Natural killer cell (primary cell): ENCODE measurements at regions not wholly inside any gene's neighbourhood (a gene's known extent, or its start where the extent isn't known, plus 50 kb on each side); places are given as distances from the start of the nearest gene placed in this dataset.

Experiments
- ATAC-seq, 3 donors: fragments of 150-1000 bp in 2 of 3; fragments of 200-7000 bp in 1 of 3; cut with Tn5 transposase; 1 replicate in 1 of 3; 2 replicates in 2 of 3; pipeline ENCODE4 v1.10.0; 2021; ENCODE audit warnings: mild to moderate bottlenecking in 2 of 3, moderate library complexity in 2 of 3
- DNase-seq, 2 donors: peaks; one replicate each; pipeline versions ENCODE4 v3.0.0 to v3.0.0-alpha.2; 2013 to 2021; ENCODE audit warnings: mixed read lengths in 1 of 2
- H3K27ac ChIP-seq: one replicate; pipeline ENCODE4 v1.5.1; 2013; ENCODE audit warnings: mild to moderate bottlenecking, low read length
- H3K27me3 ChIP-seq: one replicate; pipeline ENCODE4 v1.6.1; 2013; ENCODE audit warnings: low read length; ENCODE audit not compliant: control insufficient read depth, insufficient read depth
- H3K36me3 ChIP-seq: one replicate; pipeline ENCODE4 v1.6.1; 2013; ENCODE audit warnings: low read length; ENCODE audit not compliant: control insufficient read depth, insufficient read depth
- H3K4me1 ChIP-seq: one replicate; pipeline ENCODE4 v1.6.1; 2013; ENCODE audit warnings: low read length; ENCODE audit not compliant: control insufficient read depth, insufficient read depth
- H3K4me3 ChIP-seq: one replicate; pipeline ENCODE4 v1.5.1; 2013; ENCODE audit warnings: low read length
- H3K9me3 ChIP-seq: one replicate; pipeline ENCODE4 v1.6.1; 2013; ENCODE audit warnings: low read length; ENCODE audit not compliant: control insufficient read depth, insufficient read depth
- H3K27ac Mint-ChIP-seq, 2 donors: one replicate each; pipeline ENCODE4 v1.8.0; 2022; ENCODE audit warnings: mild to moderate bottlenecking in 2 of 2, mixed read lengths in 2 of 2, moderate library complexity in 1 of 2
- H3K27me3 Mint-ChIP-seq, 2 donors: one replicate each; pipeline ENCODE4 v1.8.0; 2022; ENCODE audit warnings: low read depth in 2 of 2, mixed read lengths in 2 of 2
- H3K36me3 Mint-ChIP-seq: one replicate; pipeline ENCODE4 v1.8.0; 2022; ENCODE audit warnings: mixed read lengths
- H3K4me1 Mint-ChIP-seq, 2 donors: one replicate each; pipeline ENCODE4 v1.8.0; 2022; ENCODE audit warnings: mixed read lengths in 2 of 2
- H3K4me3 Mint-ChIP-seq: one replicate; pipeline ENCODE4 v1.8.0; 2022; ENCODE audit warnings: mild to moderate bottlenecking, moderate library complexity, mixed read lengths
- H3K9me3 Mint-ChIP-seq, 2 donors: one replicate each; pipeline ENCODE4 v1.8.0; 2022; ENCODE audit warnings: mixed read lengths in 2 of 2
- CTCF ChIP-seq: fragments of 200-600 bp; IDR thresholded peaks from one replicate; pipeline ENCODE4 v1.8.0; 2022; ENCODE audit warnings: antibody characterized with exemption
- WGBS: methylation state at CpG from one replicate; pipeline ENCODE4 v1.1.7; 2013; ENCODE audit warnings: missing lambda C conversion rate; ENCODE audit not compliant: insufficient coverage; 5-methylcytosine and 5-hydroxymethylcytosine counted together
- intact Hi-C: fragments of 100-400 bp; cut with micrococcal nuclease; formaldehyde crosslinking; loops from one replicate; pipeline ENCODE4 v1.14.2; 2022

- no peak overlapping the region for H3K27ac Mint-ChIP-seq
- H3K9me3 Mint-ChIP-seq = no peaks in the 10 kb centered on the region
- no peaks in the 10 kb centered on the region for H3K36me3 Mint-ChIP-seq
- no peaks in the 10 kb centered on the region for H3K4me1 Mint-ChIP-seq
- Histone ChIP-seq H3K4me3 (no peak overlapping the region), H3K27ac (no peak overlapping the region), H3K27me3 (no peaks in the 10 kb centered on the region), H3K9me3 (no peaks in the 10 kb centered on the region), H3K4me1 (peaks cover 4% of the 10 kb centered on the region), H3K36me3 (no peaks in the 10 kb centered on the region)
- H3K4me3 Mint-ChIP-seq = no peak overlapping the region
- no peak for TF ChIP-seq CTCF
- H3K27me3 Mint-ChIP-seq = peaks cover 5 to 10% of the 10 kb centered on the region in 2 donors
- ATAC-seq = no peak
- intact Hi-C loops = no loop called here
- WGBS = 100% methylated on average over 2 of the region's 4 CpGs
- DNase-seq = no peak
These were observed 440.0 kb downstream of the TSHZ3 start for GRCh38 chr19:30909216-30909615.

- no peak overlapping the region for H3K4me3 ChIP-seq
- no peak overlapping the region for H3K27ac Mint-ChIP-seq
- TF ChIP-seq CTCF = no peak
- no peaks in the 10 kb centered on the region for H3K36me3 ChIP-seq
- H3K4me3 Mint-ChIP-seq = no peak overlapping the region
- 92% methylated on average over 4 of the region's 4 CpGs for WGBS
- intact Hi-C loops = no loop called here
- peaks cover 5 to 10% of the 10 kb centered on the region in 2 donors for H3K27me3 Mint-ChIP-seq
- no peak overlapping the region for H3K27ac ChIP-seq
- no peaks in the 10 kb centered on the region for H3K9me3 ChIP-seq
- H3K4me1 Mint-ChIP-seq = no peaks in the 10 kb centered on the region
- H3K9me3 Mint-ChIP-seq = no peaks in the 10 kb centered on the region
- no peaks in the 10 kb centered on the region for H3K4me1 ChIP-seq
- H3K36me3 Mint-ChIP-seq = no peaks in the 10 kb centered on the region
- ATAC-seq = no peak
- H3K27me3 ChIP-seq = no peaks in the 10 kb centered on the region
- no peak for DNase-seq
These were observed 440.9 kb downstream of the TSHZ3 start for GRCh38 chr19:30908262-30908771.

GRCh38 chr19:30906871-30907270 is 442.4 kb downstream of the TSHZ3 start:
- Histone ChIP-seq H3K36me3 (no peaks in the 10 kb centered on the region), H3K9me3 (no peaks in the 10 kb centered on the region), H3K27me3 (no peaks in the 10 kb centered on the region), H3K4me3 (no peak overlapping the region), H3K4me1 (no peaks in the 10 kb centered on the region), H3K27ac (no peak overlapping the region)
- DNase-seq (no peak), ATAC-seq (no peak)
- WGBS = 92% methylated on average over 8 of the region's 8 CpGs
- H3K27me3 Mint-ChIP-seq = peaks cover 2 to 20% of the 10 kb centered on the region in 2 donors
- TF ChIP-seq CTCF = no peak
- no peaks in the 10 kb centered on the region for H3K9me3 Mint-ChIP-seq
- no peaks in the 10 kb centered on the region for H3K4me1 Mint-ChIP-seq
- H3K36me3 Mint-ChIP-seq = no peaks in the 10 kb centered on the region
- no peak overlapping the region for H3K4me3 Mint-ChIP-seq
- H3K27ac Mint-ChIP-seq = no peak overlapping the region
- intact Hi-C loops = no loop called here

GRCh38 chr19:30900051-30900450 is 449.2 kb downstream of the TSHZ3 start:
- Histone ChIP-seq H3K9me3 (no peaks in the 10 kb centered on the region), H3K27ac (no peak overlapping the region), H3K4me1 (no peaks in the 10 kb centered on the region), H3K36me3 (no peaks in the 10 kb centered on the region), H3K4me3 (no peak overlapping the region), H3K27me3 (no peaks in the 10 kb centered on the region)
- H3K4me1 Mint-ChIP-seq = no peaks in the 10 kb centered on the region
- WGBS = 95% methylated on average over 3 of the region's 3 CpGs
- intact Hi-C loops = no loop called here
- no peaks in the 10 kb centered on the region for H3K36me3 Mint-ChIP-seq
- no peak for TF ChIP-seq CTCF
- H3K27me3 Mint-ChIP-seq = peaks cover 2 to 17% of the 10 kb centered on the region in 2 donors
- H3K4me3 Mint-ChIP-seq = no peak overlapping the region
- DNase-seq = no peak
- no peak overlapping the region for H3K27ac Mint-ChIP-seq
- ATAC-seq = no peak
- H3K9me3 Mint-ChIP-seq = no peaks in the 10 kb centered on the region
